PC-3 (cell line): ENCODE measurements at regions not wholly inside any gene's neighbourhood (a gene's known extent, or its start where the extent isn't known, plus 50 kb on each side); places are given as distances from the start of the nearest gene placed in this dataset.

ENCODE experiments used
- CTCF ChIP-seq: fragments of 300-600 bp; sonication (generic); conservative IDR thresholded peaks from 2 replicates; pipeline ENCODE4 v1.5.1; 2017; ENCODE audit warnings: antibody characterized with exemption, low read depth, mild to moderate bottlenecking, low read length
- EZH2 ChIP-seq: fragments of 300-600 bp; sonication (generic); IDR thresholded peaks from one replicate; pipeline ENCODE4 v1.6.1; 2017; ENCODE audit warnings: antibody characterized with exemption, mild to moderate bottlenecking, low read length; ENCODE audit not compliant: unreplicated experiment
- EZH2phosphoT487 ChIP-seq: fragments of 300-600 bp; sonication (generic); IDR thresholded peaks from 2 replicates; pipeline ENCODE4 v1.6.1; 2018; ENCODE audit warnings: mild to moderate bottlenecking, antibody characterized with exemption, low read length, borderline replicate concordance

GRCh38 chr10:117900280-117900679, 146.5 kb downstream of the RAB11FIP2 start:
- TF ChIP-seq CTCF (no peak), EZH2 (no peak), EZH2phosphoT487 (no peak)
